Endothelial cell of umbilical vein (primary cell): ENCODE measurements at regions not wholly inside any gene's neighbourhood (a gene's known extent, or its start where the extent isn't known, plus 50 kb on each side); places are given as distances from the start of the nearest gene placed in this dataset.

Experiments used
- BruUV-seq: library from RNA; stranded (reverse); fragments of 400-500 nt; replicated peaks from 2 replicates; lab custom pipeline; 2021; lab: Mats Ljungman, UMichigan
- CTCF ChIA-PET: fragments of 300-600, 350-600 bp; sonication (Branson Sonifier 250); formaldehyde crosslinking; loops from one replicate; lab custom pipeline; 2021; ENCODE audit warnings: antibody characterized with exemption, inconsistent platforms; lab: Charles Lee
- POLR2A ChIA-PET: fragments of 300-600, 350-600 bp; sonication (Branson Sonifier 250); formaldehyde crosslinking; loops from one replicate; lab custom pipeline; 2021; ENCODE audit warnings: antibody characterized with exemption, inconsistent platforms; lab: Charles Lee
- DNase-seq: peaks from one replicate; pipeline ENCODE4 v3.0.0-alpha.2; 2011; ENCODE audit warnings: low read depth, low spot score
- FAIRE-seq: peaks from 2 replicates; lab custom pipeline; 2011; peaks lifted over from hg19 to GRCh38; lab: Jason Lieb, UNC
- H2AFZ ChIP-seq: 2 replicates; pipeline ENCODE4 v1.6.0; 2012; ENCODE audit warnings: low read depth, low read length, control low read depth, inconsistent platforms
- H3K27ac ChIP-seq: 2 replicates; pipeline ENCODE4 v1.5.1; 2011; ENCODE audit warnings: low read depth, mild to moderate bottlenecking, control low read depth, low read length, moderate library complexity; ENCODE audit not compliant: insufficient read depth
- H3K27me3 ChIP-seq, 2 experiments: 2 replicates each; pipeline versions ENCODE4 v1.6.0 to v1.6.1; 2011; ENCODE audit warnings: low read length in 2 of 2, mixed read lengths in 1 of 2; ENCODE audit not compliant: control insufficient read depth in 2 of 2, insufficient read depth in 2 of 2
- H3K36me3 ChIP-seq, 2 experiments: 2 replicates in 1 of 2; 3 replicates in 1 of 2; pipeline ENCODE4 v1.5.1; 2011; ENCODE audit warnings: low read length in 2 of 2, mild to moderate bottlenecking in 1 of 2, moderate library complexity in 1 of 2; ENCODE audit not compliant: control insufficient read depth in 2 of 2, insufficient read depth in 2 of 2; ENCODE audit errors: extremely low read depth in 1 of 2
- H3K4me1 ChIP-seq: 3 replicates; pipeline ENCODE4 v1.5.1; 2011; ENCODE audit warnings: mild to moderate bottlenecking, low read length; ENCODE audit not compliant: control insufficient read depth, insufficient read depth; ENCODE audit errors: extremely low read depth
- H3K4me2 ChIP-seq: 2 replicates; pipeline ENCODE4 v1.6.1; 2011; ENCODE audit warnings: low read length, control low read depth, mixed read lengths; ENCODE audit not compliant: insufficient read depth
- H3K4me3 ChIP-seq, 3 experiments: fragments of 200-600 bp in 1 of 3; sonication (generic), shearing (Covaris generic) in 1 of 3; replicated peaks in 1 of 3; 2 replicates each; pipeline ENCODE4 v1.5.1; 2011 to 2016; ENCODE audit warnings: control low read depth in 3 of 3, low read length in 3 of 3, mild to moderate bottlenecking in 2 of 3, inconsistent platforms in 1 of 3, low read depth in 1 of 3, moderate library complexity in 1 of 3; ENCODE audit not compliant: insufficient read depth in 1 of 3
- H3K79me2 ChIP-seq: 2 replicates; pipeline ENCODE4 v1.6.0; 2012; ENCODE audit warnings: low read length, inconsistent platforms; ENCODE audit not compliant: control insufficient read depth, insufficient read depth
- H3K9ac ChIP-seq: replicated peaks from 2 replicates; pipeline ENCODE3; 2011; ENCODE audit warnings: low read length, control low read depth; ENCODE audit not compliant: insufficient read depth; ENCODE audit errors: extremely low read depth
- H3K9me1 ChIP-seq: replicated peaks from 3 replicates; pipeline ENCODE4 v1.6.0; 2011; ENCODE audit warnings: mild to moderate bottlenecking, low read length; ENCODE audit not compliant: control insufficient read depth, insufficient read depth; ENCODE audit errors: extremely low read depth
- H3K9me3 ChIP-seq: replicated peaks from 2 replicates; pipeline ENCODE4 v1.5.1; 2012; ENCODE audit warnings: low read length, inconsistent platforms; ENCODE audit not compliant: control insufficient read depth, insufficient read depth
- H4K20me1 ChIP-seq: replicated peaks from 2 replicates; pipeline ENCODE3; 2011; ENCODE audit warnings: mild to moderate bottlenecking, low read length; ENCODE audit not compliant: control insufficient read depth, insufficient read depth; ENCODE audit errors: extremely low read depth
- EZH2 ChIP-seq: IDR thresholded peaks from 2 replicates; pipeline ENCODE4 v1.6.1; 2012; ENCODE audit warnings: borderline replicate concordance, low read depth, mild to moderate bottlenecking, moderate library complexity, low read length, inconsistent platforms; ENCODE audit not compliant: severe bottlenecking
- GATA2 ChIP-seq: IDR thresholded peaks from 2 replicates; pipeline ENCODE4 v1.7.0; 2011; ENCODE audit warnings: low read depth, mild to moderate bottlenecking, moderate library complexity, mixed read lengths, low read length; ENCODE audit not compliant: insufficient read length, insufficient read depth
- JUN ChIP-seq: IDR thresholded peaks from 2 replicates; pipeline ENCODE4 v1.6.1; 2011; ENCODE audit warnings: borderline replicate concordance, low read depth; ENCODE audit not compliant: insufficient read length, insufficient read depth
- MAX ChIP-seq: IDR thresholded peaks from 2 replicates; pipeline ENCODE4 v1.6.1; 2011; ENCODE audit not compliant: insufficient read depth, insufficient read length
- POLR2A ChIP-seq: IDR thresholded peaks from 2 replicates; pipeline ENCODE4 v1.6.1; 2012; ENCODE audit warnings: low read depth, mild to moderate bottlenecking, control low read depth, low read length
- dilution Hi-C: fragments of 300-500 bp; cut with MboI; formaldehyde crosslinking; loops from one replicate; pipeline ENCODE4 v1.15.0; 2019; ENCODE audit warnings: low sequenced_read_pairs; ENCODE audit not compliant: extremely low pct_ligation_motif_present
- intact Hi-C: fragments of 100-400 bp; cut with micrococcal nuclease; formaldehyde crosslinking; loops from one replicate; pipeline ENCODE4 v1.10.0; 2022
- TF ChIP-seq, protein P1 (sequence below), 2 donors: IDR thresholded peaks; 1 replicate in 1 of 2; 2 replicates in 1 of 2; pipeline ENCODE4 v1.5.1; 2011; ENCODE audit warnings: low read length in 2 of 2, mild to moderate bottlenecking in 2 of 2, moderate library complexity in 2 of 2, control low read depth in 1 of 2, inconsistent platforms in 1 of 2, low read depth in 1 of 2; ENCODE audit not compliant: insufficient read depth in 1 of 2; ENCODE audit errors: extremely low read depth in 1 of 2

GRCh38 chr2:39999864-40000263, 220.8 kb upstream of the THUMPD2 start:
- Histone ChIP-seq H3K27me3 (no peaks in the 10 kb centered on the region), H3K4me3 (no peak overlapping the region), H3K9me1 (no peaks in the 10 kb centered on the region), H3K4me2 (no peak overlapping the region), H3K79me2 (no peaks in the 10 kb centered on the region), H3K36me3 (no peaks in the 10 kb centered on the region), H3K9me3 (no peaks in the 10 kb centered on the region), H3K27ac (no peak overlapping the region), H4K20me1 (no peaks in the 10 kb centered on the region), H3K4me1 (peaks cover 5% of the 10 kb centered on the region), H2AFZ (no peak overlapping the region), H3K9ac (no peak overlapping the region)
- dilution Hi-C loops, result no loop called here
- ChIA-PET POLR2A (no interaction called here), CTCF (interaction anchor here (1.2 kb wide), 1 partner anchor 60 kb away, joined by 3 read pairs; no protein-coding TSS in a partner anchor)
- DNase-seq, result no peak
- BruUV-seq, result no TSS peak
- intact Hi-C loops, result no loop called here
- TF ChIP-seq GATA2 (no peak), MAX (no peak), JUN (no peak), EZH2 (no peak), POLR2A (no peak)
- TF ChIP-seq, protein P1, sequence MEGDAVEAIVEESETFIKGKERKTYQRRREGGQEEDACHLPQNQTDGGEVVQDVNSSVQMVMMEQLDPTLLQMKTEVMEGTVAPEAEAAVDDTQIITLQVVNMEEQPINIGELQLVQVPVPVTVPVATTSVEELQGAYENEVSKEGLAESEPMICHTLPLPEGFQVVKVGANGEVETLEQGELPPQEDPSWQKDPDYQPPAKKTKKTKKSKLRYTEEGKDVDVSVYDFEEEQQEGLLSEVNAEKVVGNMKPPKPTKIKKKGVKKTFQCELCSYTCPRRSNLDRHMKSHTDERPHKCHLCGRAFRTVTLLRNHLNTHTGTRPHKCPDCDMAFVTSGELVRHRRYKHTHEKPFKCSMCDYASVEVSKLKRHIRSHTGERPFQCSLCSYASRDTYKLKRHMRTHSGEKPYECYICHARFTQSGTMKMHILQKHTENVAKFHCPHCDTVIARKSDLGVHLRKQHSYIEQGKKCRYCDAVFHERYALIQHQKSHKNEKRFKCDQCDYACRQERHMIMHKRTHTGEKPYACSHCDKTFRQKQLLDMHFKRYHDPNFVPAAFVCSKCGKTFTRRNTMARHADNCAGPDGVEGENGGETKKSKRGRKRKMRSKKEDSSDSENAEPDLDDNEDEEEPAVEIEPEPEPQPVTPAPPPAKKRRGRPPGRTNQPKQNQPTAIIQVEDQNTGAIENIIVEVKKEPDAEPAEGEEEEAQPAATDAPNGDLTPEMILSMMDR (IDR thresholded peaks at IDR 0.05; ENCODE audit: extremely low read depth in 1 of 2, insufficient read depth in 1 of 2, low read depth in 1 of 2, low read length in 2 of 2), result no peak
- no peak for FAIRE-seq
